Lower lobe of right lung (tissue), 2 donors: ENCODE measurements at regions not wholly inside any gene's neighbourhood (a gene's known extent, or its start where the extent isn't known, plus 50 kb on each side); places are given as distances from the start of the nearest gene placed in this dataset.

ENCODE experiments used
- ATAC-seq, 2 donors: fragments of 200-7000 bp; cut with Tn5 transposase; one replicate each; pipeline ENCODE4 v1.9.1; 2020 to 2022; ENCODE audit warnings: mild to moderate bottlenecking in 2 of 2, moderate library complexity in 2 of 2
- DNase-seq: peaks from one replicate; pipeline ENCODE4 v3.0.0-alpha.2; 2020
- H3K27ac ChIP-seq: fragments of 200-600 bp; one replicate; pipeline ENCODE4 v1.8.0; 2022
- H3K27me3 ChIP-seq: fragments of 200-600 bp; one replicate; pipeline ENCODE4 v1.8.0; 2022; ENCODE audit warnings: low read depth
- H3K36me3 ChIP-seq: fragments of 200-600 bp; one replicate; pipeline ENCODE4 v1.8.0; 2022; ENCODE audit warnings: mild to moderate bottlenecking
- H3K4me1 ChIP-seq: fragments of 200-600 bp; one replicate; pipeline ENCODE4 v1.8.0; 2022
- H3K4me3 ChIP-seq: fragments of 200-600 bp; one replicate; pipeline ENCODE4 v1.8.0; 2022; ENCODE audit warnings: mild to moderate bottlenecking
- H3K9me3 ChIP-seq: fragments of 200-600 bp; one replicate; pipeline ENCODE4 v1.8.0; 2022
- intact Hi-C: fragments of 100-400 bp; cut with DNase I; formaldehyde crosslinking; loops from one replicate; pipeline ENCODE4 v1.11.0; 2022
- TF ChIP-seq, protein P1 (sequence below): fragments of 200-600 bp; IDR thresholded peaks from one replicate; pipeline ENCODE4 v1.8.0; 2022; ENCODE audit warnings: antibody characterized with exemption, mild to moderate bottlenecking
- donor health status: DM: no; HTN: yes; CAD: no; lungs with severe emphysema.

DNA sequence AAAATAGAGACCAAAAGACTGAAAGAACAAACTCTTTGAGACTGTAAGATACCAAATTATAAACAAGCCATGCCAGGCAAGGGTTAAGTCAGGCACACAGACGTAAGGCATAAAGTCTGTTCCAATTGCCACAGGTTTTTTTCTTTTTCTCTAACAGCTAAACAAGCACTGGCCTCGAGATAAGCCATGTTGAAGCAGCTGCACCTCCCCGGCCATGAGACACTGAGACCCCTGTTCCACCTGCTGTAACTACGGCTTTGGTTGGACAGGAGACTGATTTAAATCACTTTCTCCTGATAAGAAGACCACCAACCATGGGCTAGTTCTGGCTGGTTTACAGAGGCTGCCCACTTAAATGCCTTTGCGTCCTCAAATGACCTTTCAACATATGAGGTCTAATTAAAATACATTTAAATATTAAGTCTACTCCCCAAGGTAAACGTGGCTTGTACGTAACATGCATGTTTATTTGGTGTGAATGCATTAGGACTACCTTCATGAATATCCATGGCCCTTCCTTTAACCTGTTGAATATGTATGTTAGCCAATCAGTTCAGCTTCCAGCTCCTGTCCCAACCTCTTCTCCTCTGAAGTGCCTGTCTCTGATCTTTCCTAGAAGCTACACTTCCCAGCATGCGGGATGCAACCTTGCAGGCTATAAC is 117.2 kb downstream of the CMPK2 start:
- Histone ChIP-seq H3K4me1 (peaks cover 12% of the 10 kb centered on the region), H3K27ac (no peak overlapping the region), H3K27me3 (no peaks in the 10 kb centered on the region), H3K9me3 (no peaks in the 10 kb centered on the region), H3K36me3 (no peaks in the 10 kb centered on the region), H3K4me3 (no peak overlapping the region)
- DNase-seq (no peak), ATAC-seq (peak in 1 of 2 donors; percentile 54)
- TF ChIP-seq, protein P1, sequence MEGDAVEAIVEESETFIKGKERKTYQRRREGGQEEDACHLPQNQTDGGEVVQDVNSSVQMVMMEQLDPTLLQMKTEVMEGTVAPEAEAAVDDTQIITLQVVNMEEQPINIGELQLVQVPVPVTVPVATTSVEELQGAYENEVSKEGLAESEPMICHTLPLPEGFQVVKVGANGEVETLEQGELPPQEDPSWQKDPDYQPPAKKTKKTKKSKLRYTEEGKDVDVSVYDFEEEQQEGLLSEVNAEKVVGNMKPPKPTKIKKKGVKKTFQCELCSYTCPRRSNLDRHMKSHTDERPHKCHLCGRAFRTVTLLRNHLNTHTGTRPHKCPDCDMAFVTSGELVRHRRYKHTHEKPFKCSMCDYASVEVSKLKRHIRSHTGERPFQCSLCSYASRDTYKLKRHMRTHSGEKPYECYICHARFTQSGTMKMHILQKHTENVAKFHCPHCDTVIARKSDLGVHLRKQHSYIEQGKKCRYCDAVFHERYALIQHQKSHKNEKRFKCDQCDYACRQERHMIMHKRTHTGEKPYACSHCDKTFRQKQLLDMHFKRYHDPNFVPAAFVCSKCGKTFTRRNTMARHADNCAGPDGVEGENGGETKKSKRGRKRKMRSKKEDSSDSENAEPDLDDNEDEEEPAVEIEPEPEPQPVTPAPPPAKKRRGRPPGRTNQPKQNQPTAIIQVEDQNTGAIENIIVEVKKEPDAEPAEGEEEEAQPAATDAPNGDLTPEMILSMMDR: no peak
- intact Hi-C loops: no loop called here

DNA sequence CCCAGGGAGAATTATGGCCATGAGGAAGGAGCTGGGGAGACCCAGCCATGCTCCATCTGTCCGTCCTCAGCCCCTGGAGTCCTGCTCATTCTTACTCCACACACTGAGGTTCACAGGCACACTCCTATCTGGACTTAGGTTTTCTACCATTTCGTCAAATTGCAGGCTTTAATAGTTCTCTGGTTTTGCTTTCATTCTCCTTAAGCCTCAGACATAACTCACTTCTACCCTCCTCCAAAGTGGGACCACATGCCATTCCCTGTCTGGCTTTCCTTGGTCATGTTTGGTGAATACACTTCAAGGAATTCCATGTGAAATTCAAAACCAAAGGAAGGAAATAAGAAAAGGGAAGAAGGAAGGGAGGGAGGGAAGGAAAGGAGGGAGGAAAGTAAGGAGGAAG is 115.7 kb downstream of the CMPK2 start:
- intact Hi-C loops: no loop called here
- Histone ChIP-seq H3K4me3 (no peak overlapping the region), H3K4me1 (peaks cover 12% of the 10 kb centered on the region), H3K27ac (no peak overlapping the region), H3K36me3 (no peaks in the 10 kb centered on the region), H3K27me3 (no peaks in the 10 kb centered on the region), H3K9me3 (no peaks in the 10 kb centered on the region)
- DNase-seq (no peak), ATAC-seq (no peak)
- TF ChIP-seq, protein P1: no peak

DNA sequence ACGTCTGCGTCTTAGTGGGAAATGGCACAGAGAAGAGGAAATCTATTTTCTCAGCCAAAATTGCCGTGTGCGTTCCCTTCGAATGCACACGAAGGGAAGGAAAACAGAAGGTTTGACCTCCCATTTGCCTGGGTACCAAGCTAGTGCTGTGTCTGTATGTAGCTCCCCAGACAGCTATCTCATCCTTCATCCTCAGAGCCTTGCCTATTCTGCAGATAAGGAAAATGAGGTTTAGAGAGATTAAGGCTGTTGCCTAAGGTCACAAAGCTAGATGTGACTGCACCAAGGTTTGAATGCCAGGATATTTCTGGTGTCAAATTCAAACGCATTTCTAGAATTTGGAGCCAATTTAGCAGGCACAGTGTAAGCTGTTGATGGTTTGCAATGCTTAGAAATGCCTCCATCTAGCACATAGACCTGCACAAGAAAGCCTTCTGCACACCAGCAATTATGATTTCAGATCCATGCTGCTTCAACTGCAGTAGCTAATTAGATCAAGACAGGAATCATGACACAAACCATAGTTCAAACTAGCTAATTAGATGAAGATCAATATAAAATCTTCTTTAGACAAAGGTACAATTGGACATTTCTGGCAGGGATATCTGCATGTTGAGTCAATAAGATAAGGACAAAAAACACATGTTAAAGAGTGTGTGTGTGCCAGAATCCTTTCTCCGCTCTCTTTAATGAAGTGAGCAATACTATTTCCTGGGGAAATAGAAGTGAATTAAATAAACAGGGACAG is 115.1 kb downstream of the CMPK2 start:
- ATAC-seq: no peak

DNA sequence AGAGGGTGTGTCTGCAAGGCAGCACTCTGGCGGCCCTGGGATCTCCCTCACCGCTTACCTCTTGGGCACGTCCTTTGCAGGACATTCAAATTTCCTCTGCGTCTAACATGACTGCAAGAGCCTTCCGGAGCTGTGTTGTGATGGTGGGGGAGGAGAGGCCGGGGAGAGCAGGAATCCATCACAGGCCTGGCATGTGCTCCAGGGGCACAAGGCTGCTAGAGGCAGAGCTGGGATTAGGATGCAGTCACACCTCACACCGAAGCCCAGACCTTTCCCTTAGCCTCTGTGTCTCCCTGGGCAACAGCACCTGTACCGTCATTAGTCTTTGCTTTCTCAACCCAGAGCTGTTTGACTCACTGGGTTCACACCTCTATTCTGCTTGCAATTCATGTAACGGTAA is 111.3 kb downstream of the CMPK2 start:
- no peak overlapping the region for H3K4me3 ChIP-seq
- no peak overlapping the region for H3K27ac ChIP-seq
- H3K9me3 ChIP-seq: no peaks in the 10 kb centered on the region
- H3K27me3 ChIP-seq: no peaks in the 10 kb centered on the region
- no peaks in the 10 kb centered on the region for H3K36me3 ChIP-seq
- ATAC-seq: no peak
- TF ChIP-seq, protein P1: no peak
- no peak for DNase-seq
- intact Hi-C loops: no loop called here
- peaks cover 12% of the 10 kb centered on the region for H3K4me1 ChIP-seq

More for the DNA sequence above, 115.1 kb downstream of the CMPK2 start:
- Histone ChIP-seq H3K27me3 (no peaks in the 10 kb centered on the region), H3K27ac (no peak overlapping the region), H3K4me1 (peaks cover 12% of the 10 kb centered on the region), H3K4me3 (no peak overlapping the region), H3K9me3 (no peaks in the 10 kb centered on the region), H3K36me3 (no peaks in the 10 kb centered on the region)
- TF ChIP-seq, protein P1: no peak
- intact Hi-C loops: no loop called here
- DNase-seq: no peak

DNA sequence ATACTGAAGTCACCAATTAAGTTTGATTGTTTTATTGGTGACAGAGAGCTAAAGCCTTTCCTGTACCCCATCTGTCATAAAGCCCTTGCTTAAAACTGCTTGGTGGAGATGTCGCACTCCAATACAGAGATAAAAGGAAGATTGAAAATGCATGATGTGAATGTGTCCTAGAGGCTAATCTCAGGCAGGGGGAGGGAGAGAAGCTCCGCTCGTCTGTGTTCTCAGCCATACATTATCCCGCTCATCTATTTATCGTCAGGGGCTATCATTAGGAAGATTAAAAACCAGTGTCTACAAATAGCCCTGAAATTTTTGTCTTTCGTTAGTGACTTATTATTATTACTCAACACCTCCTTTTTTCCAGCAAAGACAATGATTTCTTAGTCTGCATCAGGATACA is 110.3 kb downstream of the CMPK2 start:
- ATAC-seq (no peak), DNase-seq (no peak)
- Histone ChIP-seq H3K4me3 (no peak overlapping the region), H3K27me3 (no peaks in the 10 kb centered on the region), H3K4me1 (peaks cover 10% of the 10 kb centered on the region), H3K27ac (no peak overlapping the region), H3K36me3 (no peaks in the 10 kb centered on the region), H3K9me3 (no peaks in the 10 kb centered on the region)
- intact Hi-C loops: no loop called here
- TF ChIP-seq, protein P1: no peak
